Small intestine (tissue), 7 donors: ENCODE measurements at regions not wholly inside any gene's neighbourhood (a gene's known extent, or its start where the extent isn't known, plus 50 kb on each side); places are given as distances from the start of the nearest gene placed in this dataset.
"Not testable (repeated sequence)": the region's sequence is repeated elsewhere in the genome, so short reads cannot be mapped to it uniquely, and the experiment has no call there.

ENCODE experiments used
- DNase-seq, 2 donors: peaks; one replicate each; pipeline versions ENCODE4 v3.0.0 to v3.0.0-alpha.2; 2013
- FAIRE-seq: peaks from 2 replicates; lab custom pipeline; 2012; peaks lifted over from hg19 to GRCh38; lab: Jason Lieb, UNC
- H3K27ac ChIP-seq, 3 donors: one replicate each; pipeline ENCODE4 v1.5.1; 2013; ENCODE audit warnings: low read length in 2 of 3, mild to moderate bottlenecking in 2 of 3, control low read depth in 1 of 3, inconsistent platforms in 1 of 3, low read depth in 1 of 3, moderate library complexity in 1 of 3
- H3K27me3 ChIP-seq, 3 donors: one replicate each; pipeline ENCODE4 v1.6.1; 2013; ENCODE audit warnings: low read length in 3 of 3, inconsistent platforms in 1 of 3; ENCODE audit not compliant: control insufficient read depth in 3 of 3, insufficient read depth in 3 of 3
- H3K36me3 ChIP-seq, 3 donors: one replicate each; pipeline ENCODE4 v1.6.1; 2013; ENCODE audit warnings: low read length in 3 of 3, inconsistent platforms in 1 of 3, low read depth in 1 of 3, mild to moderate bottlenecking in 1 of 3, moderate library complexity in 1 of 3; ENCODE audit not compliant: control insufficient read depth in 3 of 3, insufficient read depth in 2 of 3
- H3K4me1 ChIP-seq, 3 donors: one replicate each; pipeline ENCODE4 v1.6.1; 2013; ENCODE audit warnings: low read length in 2 of 3, inconsistent platforms in 1 of 3, low read depth in 1 of 3, mild to moderate bottlenecking in 1 of 3, moderate library complexity in 1 of 3; ENCODE audit not compliant: control insufficient read depth in 3 of 3, insufficient read depth in 2 of 3
- H3K4me3 ChIP-seq, 3 donors: one replicate each; pipeline ENCODE4 v1.5.1; 2013; ENCODE audit warnings: low read length in 3 of 3, control low read depth in 1 of 3, inconsistent platforms in 1 of 3, low read depth in 1 of 3, mild to moderate bottlenecking in 1 of 3, moderate library complexity in 1 of 3
- H3K9me3 ChIP-seq, 2 donors: one replicate each; pipeline ENCODE4 v1.6.1; 2013; ENCODE audit warnings: low read depth in 1 of 2, low read length in 1 of 2; ENCODE audit not compliant: control insufficient read depth in 2 of 2, insufficient read depth in 1 of 2
- WGBS, 3 donors: extraction: QIAGEN DNeasy Blood & Tissue Kit; methylation state at CpG; one replicate each; pipeline ENCODE4 v1.1.7; 2013; 5-methylcytosine and 5-hydroxymethylcytosine counted together
- donor health status: healthy with polysubstance abuse.
- donor health status: control.
- donor health status: control.
- donor health status: Bipolar disorder and iron deficiency.
- donor health status: healthy.

GRCh38 chr4:181127171-181127570, 1116.0 kb upstream of the TENM3 start:
- no peaks in the 10 kb centered on the region for H3K36me3 ChIP-seq
- no peak overlapping the region for H3K4me3 ChIP-seq
- no peaks in the 10 kb centered on the region for H3K4me1 ChIP-seq
- FAIRE-seq, result no peak
- peaks cover 0 to 18% of the 10 kb centered on the region in 2 donors for H3K9me3 ChIP-seq
- no peak overlapping the region for H3K27ac ChIP-seq
- H3K27me3 ChIP-seq, result no peaks in the 10 kb centered on the region
- 75 to 81% (median 79%) methylated on average over 2 of the region's 2 CpGs for WGBS, 3 donors
- no peak for DNase-seq

- not testable (repeated sequence) for H3K27ac ChIP-seq, FAIRE-seq, H3K4me3 ChIP-seq, H3K36me3 ChIP-seq, DNase-seq, H3K4me1 ChIP-seq, H3K27me3 ChIP-seq
- peaks cover 0 to 18% of the 10 kb centered on the region in 2 donors for H3K9me3 ChIP-seq
- 84 to 88% (median 84%) methylated on average over 6 to 7 of the region's 7 CpGs for WGBS, 3 donors
These were observed 1112.9 kb upstream of the TENM3 start for GRCh38 chr4:181130317-181130716.

DNA sequence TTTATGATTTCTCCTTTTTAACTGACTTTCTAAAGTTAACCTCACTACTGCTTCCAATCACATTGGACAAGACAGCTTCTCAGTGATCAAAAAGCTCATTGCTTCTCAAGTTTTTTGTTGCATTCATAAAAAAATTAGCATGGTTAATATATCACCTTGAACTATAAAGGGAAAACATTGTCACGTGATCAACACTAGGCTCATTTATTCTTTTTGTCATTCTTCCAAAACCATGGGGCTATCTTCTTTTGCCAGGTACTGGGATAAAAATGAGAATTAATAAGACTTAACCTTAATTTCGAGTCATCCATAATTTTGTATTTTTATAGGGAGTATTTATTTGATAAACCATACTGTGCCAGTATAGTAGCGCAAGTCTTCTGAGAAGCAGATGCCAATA, 1105.9 kb upstream of the TENM3 start:
- no peaks in the 10 kb centered on the region for H3K27me3 ChIP-seq
- no peak for DNase-seq
- no peak for FAIRE-seq
- H3K27ac ChIP-seq, result no peak overlapping the region
- no peaks in the 10 kb centered on the region for H3K36me3 ChIP-seq
- H3K9me3 ChIP-seq, result no peaks in the 10 kb centered on the region
- no peak overlapping the region for H3K4me3 ChIP-seq
- WGBS, 3 donors, result 65 to 74% (median 73%) methylated on average over 3 of the region's 3 CpGs
- H3K4me1 ChIP-seq, result no peaks in the 10 kb centered on the region

GRCh38 chr4:181138116-181138515, 1105.1 kb upstream of the TENM3 start:
- H3K27ac ChIP-seq, result no peak overlapping the region
- no peak overlapping the region for H3K4me3 ChIP-seq
- H3K27me3 ChIP-seq, result no peaks in the 10 kb centered on the region
- DNase-seq (no peak), FAIRE-seq (no peak)
- H3K36me3 ChIP-seq, result no peaks in the 10 kb centered on the region
- no peaks in the 10 kb centered on the region for H3K9me3 ChIP-seq
- WGBS, 3 donors, result 87 to 92% (median 88%) methylated on average over 8 of the region's 8 CpGs
- H3K4me1 ChIP-seq, result no peaks in the 10 kb centered on the region

DNA sequence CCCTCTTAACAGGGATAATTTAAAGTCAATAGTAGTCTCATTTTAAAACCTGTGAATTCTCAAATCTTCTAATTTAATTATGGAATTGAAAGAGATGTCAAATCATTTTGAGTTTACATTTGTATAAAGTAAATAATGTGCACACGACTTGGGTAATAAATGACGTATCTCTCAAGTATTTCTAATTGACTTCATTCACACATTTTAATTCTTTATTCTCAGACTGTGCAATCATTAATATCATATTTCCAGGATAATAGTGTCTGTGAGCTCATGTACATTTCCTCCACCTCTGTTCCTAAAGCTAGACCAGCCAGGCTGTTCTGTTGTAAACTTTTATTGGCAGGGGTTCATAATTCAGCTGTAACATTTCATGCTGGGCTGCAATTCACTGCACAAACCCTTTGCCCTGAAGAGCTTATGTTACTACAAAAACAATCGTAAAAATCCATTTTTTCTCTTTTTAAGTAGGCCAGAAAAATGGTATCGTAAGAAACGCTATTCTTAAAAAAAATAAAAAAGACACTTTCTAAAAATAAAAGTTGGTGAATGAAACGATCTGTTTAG, 1103.1 kb upstream of the TENM3 start:
- Histone ChIP-seq H3K36me3 (no peaks in the 10 kb centered on the region), H3K27ac (no peak overlapping the region), H3K4me1 (no peaks in the 10 kb centered on the region), H3K27me3 (no peaks in the 10 kb centered on the region), H3K9me3 (no peaks in the 10 kb centered on the region), H3K4me3 (no peak overlapping the region)
- DNase-seq, result no peak
- no peak for FAIRE-seq
- WGBS, 3 donors, result 35 to 53% (median 39%) methylated on average over 6 of the region's 6 CpGs

DNA sequence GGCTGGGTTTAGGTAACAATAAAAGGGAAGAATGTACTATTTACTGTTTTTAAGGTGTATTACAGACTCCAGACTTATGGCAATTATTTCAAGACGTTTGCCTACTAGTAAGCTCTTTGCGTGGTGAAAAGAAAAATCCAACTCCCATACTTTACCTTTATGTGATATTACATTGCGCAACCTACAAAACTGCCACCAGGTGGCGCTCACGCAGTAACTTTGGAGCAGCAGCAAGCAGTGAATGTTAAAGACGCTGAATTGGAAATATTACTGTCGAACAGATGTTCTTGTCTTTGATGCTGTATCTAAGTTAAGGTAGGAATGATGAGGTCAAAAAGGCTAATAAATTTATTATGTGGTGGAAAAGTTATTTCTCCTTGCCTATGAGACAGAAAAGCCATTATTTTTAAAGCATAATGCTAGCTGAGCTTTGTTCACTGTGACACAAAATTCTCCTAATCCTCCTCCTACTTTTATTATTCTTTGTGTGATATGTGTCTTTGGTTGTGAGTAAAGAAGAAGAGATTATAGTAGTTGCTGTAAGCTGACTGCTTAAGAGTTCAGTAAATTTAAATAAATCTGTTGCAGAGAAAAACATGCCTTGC, 1099.8 kb upstream of the TENM3 start:
- Histone ChIP-seq H3K4me1 (no peaks in the 10 kb centered on the region), H3K9me3 (no peaks in the 10 kb centered on the region), H3K27me3 (no peaks in the 10 kb centered on the region), H3K27ac (no peak overlapping the region), H3K36me3 (no peaks in the 10 kb centered on the region), H3K4me3 (no peak overlapping the region)
- DNase-seq (peak; percentile 70 to 84), FAIRE-seq (peak; percentile 19)
- WGBS, 3 donors, result 1 to 3% (median 2%) methylated on average over 7 of the region's 7 CpGs

DNA sequence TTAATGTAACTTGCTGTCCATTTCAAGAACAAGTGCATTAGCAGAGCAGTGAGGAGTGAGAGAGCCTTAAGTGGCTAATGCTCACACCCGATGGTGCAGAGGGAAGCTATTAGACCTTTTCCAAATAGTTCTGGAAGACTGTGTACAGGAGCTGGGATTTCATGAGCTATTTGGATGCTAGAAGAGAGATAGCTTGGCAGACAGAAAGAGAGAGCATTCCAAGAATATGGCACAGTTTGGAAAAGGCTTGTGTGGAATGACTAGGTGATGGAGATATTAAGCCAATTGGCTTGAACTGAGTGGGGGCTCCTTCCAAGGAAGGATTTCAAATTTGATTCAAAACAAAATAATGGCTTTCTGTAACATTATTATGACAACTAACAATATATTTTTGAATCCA, 1097.2 kb upstream of the TENM3 start:
- Histone ChIP-seq H3K27ac (no peak overlapping the region), H3K36me3 (no peaks in the 10 kb centered on the region), H3K9me3 (no peaks in the 10 kb centered on the region), H3K4me3 (no peak overlapping the region), H3K27me3 (no peaks in the 10 kb centered on the region), H3K4me1 (no peaks in the 10 kb centered on the region)
- DNase-seq (no peak), FAIRE-seq (no peak)
- WGBS, 3 donors, result 74 to 93% (median 86%) methylated on average over 1 of the region's 1 CpG

GRCh38 chr4:181147416-181147951, 1095.7 kb upstream of the TENM3 start:
- no peak for FAIRE-seq
- no peak for DNase-seq
- H3K27ac ChIP-seq, result no peak overlapping the region
- H3K4me3 ChIP-seq, result no peak overlapping the region
- H3K36me3 ChIP-seq, result no peaks in the 10 kb centered on the region
- H3K4me1 ChIP-seq, result no peaks in the 10 kb centered on the region
- WGBS, 3 donors, result 84 to 90% (median 89%) methylated on average over 13 of the region's 13 CpGs
- no peaks in the 10 kb centered on the region for H3K9me3 ChIP-seq
- H3K27me3 ChIP-seq, result no peaks in the 10 kb centered on the region
